Loucy (cell line): ENCODE measurements at regions not wholly inside any gene's neighbourhood (a gene's known extent, or its start where the extent isn't known, plus 50 kb on each side); places are given as distances from the start of the nearest gene placed in this dataset.

Source experiments
- EZH2phosphoT487 ChIP-seq: fragments of 200-600 bp; IDR thresholded peaks from 2 replicates; pipeline ENCODE4 v1.6.1; 2018; ENCODE audit warnings: antibody characterized with exemption, mild to moderate bottlenecking, moderate library complexity, borderline replicate concordance
- TF ChIP-seq, protein P1 (sequence below): fragments of 200-600 bp; sonication (generic); conservative IDR thresholded peaks from 2 replicates; pipeline ENCODE4 v1.5.1; 2014; ENCODE audit warnings: mild to moderate bottlenecking, antibody characterized with exemption, low read length

DNA sequence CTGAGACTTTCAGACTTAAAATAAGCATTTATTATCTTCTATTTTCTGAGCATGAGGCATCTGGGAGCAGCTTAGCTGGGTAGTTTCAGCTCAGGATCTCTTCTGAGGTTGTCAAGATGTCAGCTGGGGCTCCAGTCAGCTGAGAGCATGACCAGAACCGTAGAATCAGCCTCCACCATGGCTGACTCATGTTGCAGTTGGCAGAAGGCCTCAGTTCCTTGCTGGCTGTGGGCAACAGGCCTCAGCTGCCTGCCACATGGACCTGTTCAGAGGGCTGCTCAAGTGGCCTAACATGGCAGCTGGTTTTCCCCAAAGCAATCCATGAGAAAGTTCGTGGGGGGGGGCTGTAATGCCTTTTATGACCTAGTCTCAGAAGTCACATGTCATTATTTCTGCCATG lies 142.3 kb downstream of the LY86 start:
- TF ChIP-seq, protein P1, sequence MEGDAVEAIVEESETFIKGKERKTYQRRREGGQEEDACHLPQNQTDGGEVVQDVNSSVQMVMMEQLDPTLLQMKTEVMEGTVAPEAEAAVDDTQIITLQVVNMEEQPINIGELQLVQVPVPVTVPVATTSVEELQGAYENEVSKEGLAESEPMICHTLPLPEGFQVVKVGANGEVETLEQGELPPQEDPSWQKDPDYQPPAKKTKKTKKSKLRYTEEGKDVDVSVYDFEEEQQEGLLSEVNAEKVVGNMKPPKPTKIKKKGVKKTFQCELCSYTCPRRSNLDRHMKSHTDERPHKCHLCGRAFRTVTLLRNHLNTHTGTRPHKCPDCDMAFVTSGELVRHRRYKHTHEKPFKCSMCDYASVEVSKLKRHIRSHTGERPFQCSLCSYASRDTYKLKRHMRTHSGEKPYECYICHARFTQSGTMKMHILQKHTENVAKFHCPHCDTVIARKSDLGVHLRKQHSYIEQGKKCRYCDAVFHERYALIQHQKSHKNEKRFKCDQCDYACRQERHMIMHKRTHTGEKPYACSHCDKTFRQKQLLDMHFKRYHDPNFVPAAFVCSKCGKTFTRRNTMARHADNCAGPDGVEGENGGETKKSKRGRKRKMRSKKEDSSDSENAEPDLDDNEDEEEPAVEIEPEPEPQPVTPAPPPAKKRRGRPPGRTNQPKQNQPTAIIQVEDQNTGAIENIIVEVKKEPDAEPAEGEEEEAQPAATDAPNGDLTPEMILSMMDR = no peak
- TF ChIP-seq EZH2phosphoT487 = no peak
